ENCODE measurements at regions not wholly inside any gene's neighbourhood (a gene's known extent, or its start where the extent isn't known, plus 50 kb on each side); places are given as distances from the start of the nearest gene placed in this dataset.

GRCh38 chr5:67344870-67345269 lies 148.3 kb upstream of the CD180 start:
- Histone ChIP-seq H3K4me1 (no peaks in the 10 kb centered on the region), H3K9me3 (peaks cover 0 to 3% of the 10 kb centered on the region in 2 donors), H3K27ac (no peak overlapping the region), H3K4me3 (no peak overlapping the region), H3K36me3 (no peaks in the 10 kb centered on the region), H3K27me3 (no peaks in the 10 kb centered on the region)
- no peak for DNase-seq (ENCODE audit: low spot score)
- TF ChIP-seq CTCF (IDR thresholded peaks at IDR 0.05), result no peak

GRCh38 chr5:67343835-67344234 lies 147.2 kb upstream of the CD180 start:
- H3K36me3 ChIP-seq, result no peaks in the 10 kb centered on the region
- no peak for TF ChIP-seq CTCF (IDR thresholded peaks at IDR 0.05)
- no peaks in the 10 kb centered on the region for H3K4me1 ChIP-seq
- no peak for DNase-seq (ENCODE audit: low spot score)
- H3K4me3 ChIP-seq, result no peak overlapping the region
- no peaks in the 10 kb centered on the region for H3K27me3 ChIP-seq
- no peak overlapping the region for H3K27ac ChIP-seq
- H3K9me3 ChIP-seq, result peaks cover 0 to 3% of the 10 kb centered on the region in 2 donors

GRCh38 chr5:67341478-67341877 lies 144.9 kb upstream of the CD180 start:
- Histone ChIP-seq H3K27me3 (no peaks in the 10 kb centered on the region), H3K27ac (no peak overlapping the region), H3K4me3 (no peak overlapping the region), H3K9me3 (peaks cover 0 to 3% of the 10 kb centered on the region in 2 donors), H3K4me1 (no peaks in the 10 kb centered on the region), H3K36me3 (no peaks in the 10 kb centered on the region)
- no peak for TF ChIP-seq CTCF (IDR thresholded peaks at IDR 0.05)
- DNase-seq (ENCODE audit: low spot score), result no peak

- Histone ChIP-seq H3K27me3 (no peaks in the 10 kb centered on the region), H3K4me3 (no peak overlapping the region), H3K36me3 (no peaks in the 10 kb centered on the region), H3K4me1 (no peaks in the 10 kb centered on the region), H3K27ac (no peak overlapping the region), H3K9me3 (no peaks in the 10 kb centered on the region)
- no peak for DNase-seq (ENCODE audit: low spot score)
- no peak for TF ChIP-seq CTCF (IDR thresholded peaks at IDR 0.05)
These were observed 142.7 kb upstream of the CD180 start for GRCh38 chr5:67339219-67339767.

- no peak for TF ChIP-seq CTCF (IDR thresholded peaks at IDR 0.05)
These were observed 141.8 kb upstream of the CD180 start for GRCh38 chr5:67338421-67338820.

GRCh38 chr5:67337751-67338150 lies 141.2 kb upstream of the CD180 start:
- Histone ChIP-seq H3K9me3 (no peaks in the 10 kb centered on the region), H3K36me3 (no peaks in the 10 kb centered on the region), H3K4me3 (no peak overlapping the region), H3K27ac (no peak overlapping the region), H3K4me1 (no peaks in the 10 kb centered on the region), H3K27me3 (no peaks in the 10 kb centered on the region)
- TF ChIP-seq CTCF (IDR thresholded peaks at IDR 0.05), result no peak
- no peak for DNase-seq (ENCODE audit: low spot score)

More at GRCh38 chr5:67338421-67338820, 141.8 kb upstream of the CD180 start:
- Histone ChIP-seq H3K27ac (no peak overlapping the region), H3K4me1 (no peaks in the 10 kb centered on the region), H3K9me3 (no peaks in the 10 kb centered on the region), H3K4me3 (no peak overlapping the region), H3K36me3 (no peaks in the 10 kb centered on the region), H3K27me3 (no peaks in the 10 kb centered on the region)
- no peak for DNase-seq (ENCODE audit: low spot score)

Measured in right atrium auricular region (tissue), 2 donors.